GM12874 (cell line): ENCODE measurements at regions not wholly inside any gene's neighbourhood (a gene's known extent, or its start where the extent isn't known, plus 50 kb on each side); places are given as distances from the start of the nearest gene placed in this dataset.

Source experiments
- TF ChIP-seq, protein P1 (sequence below): IDR thresholded peaks from 2 replicates; pipeline ENCODE4 v1.5.1; 2011; ENCODE audit warnings: low read depth, mild to moderate bottlenecking, control low read depth, low read length, moderate library complexity; ENCODE audit not compliant: insufficient read depth

DNA sequence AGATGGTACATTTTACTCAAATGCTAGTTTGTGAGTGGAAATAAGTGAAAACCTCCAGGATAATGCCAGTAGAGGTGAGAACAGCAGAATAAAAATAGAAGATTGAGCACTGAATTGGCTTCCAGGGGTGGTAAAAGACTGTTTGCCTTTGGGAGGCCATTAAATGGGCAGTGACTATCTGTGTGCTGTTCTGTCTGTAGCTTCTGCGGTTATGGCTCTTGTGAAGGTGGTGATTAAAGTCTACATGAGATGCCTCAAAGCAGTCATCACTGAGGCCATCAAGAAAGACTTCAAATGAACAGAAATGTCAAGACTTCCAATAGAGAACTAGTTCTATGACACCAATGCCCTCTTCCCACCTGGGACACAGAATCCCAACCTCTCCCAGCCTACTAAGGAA lies 108.8 kb downstream of the EFHB start:
- TF ChIP-seq, protein P1, sequence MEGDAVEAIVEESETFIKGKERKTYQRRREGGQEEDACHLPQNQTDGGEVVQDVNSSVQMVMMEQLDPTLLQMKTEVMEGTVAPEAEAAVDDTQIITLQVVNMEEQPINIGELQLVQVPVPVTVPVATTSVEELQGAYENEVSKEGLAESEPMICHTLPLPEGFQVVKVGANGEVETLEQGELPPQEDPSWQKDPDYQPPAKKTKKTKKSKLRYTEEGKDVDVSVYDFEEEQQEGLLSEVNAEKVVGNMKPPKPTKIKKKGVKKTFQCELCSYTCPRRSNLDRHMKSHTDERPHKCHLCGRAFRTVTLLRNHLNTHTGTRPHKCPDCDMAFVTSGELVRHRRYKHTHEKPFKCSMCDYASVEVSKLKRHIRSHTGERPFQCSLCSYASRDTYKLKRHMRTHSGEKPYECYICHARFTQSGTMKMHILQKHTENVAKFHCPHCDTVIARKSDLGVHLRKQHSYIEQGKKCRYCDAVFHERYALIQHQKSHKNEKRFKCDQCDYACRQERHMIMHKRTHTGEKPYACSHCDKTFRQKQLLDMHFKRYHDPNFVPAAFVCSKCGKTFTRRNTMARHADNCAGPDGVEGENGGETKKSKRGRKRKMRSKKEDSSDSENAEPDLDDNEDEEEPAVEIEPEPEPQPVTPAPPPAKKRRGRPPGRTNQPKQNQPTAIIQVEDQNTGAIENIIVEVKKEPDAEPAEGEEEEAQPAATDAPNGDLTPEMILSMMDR: no peak

DNA sequence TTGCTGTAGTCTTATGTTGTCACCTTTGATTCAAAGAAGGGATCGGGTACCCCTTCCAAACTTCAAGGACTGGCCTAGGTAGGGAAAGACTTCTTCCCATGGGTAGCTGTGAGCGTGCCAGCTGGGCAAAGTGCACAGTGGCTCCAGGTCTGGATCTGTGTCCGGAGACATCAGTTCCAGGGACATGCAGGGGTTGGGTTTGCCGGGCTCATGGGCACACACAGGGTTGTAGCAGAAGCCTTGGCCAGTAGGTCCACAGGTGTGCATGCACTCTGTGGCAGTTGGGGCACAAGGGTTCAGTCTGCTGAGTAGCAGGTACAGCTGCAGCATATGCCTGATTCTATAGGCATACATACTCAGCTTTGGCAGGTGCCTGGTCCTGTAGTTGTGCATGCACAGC lies 111.2 kb downstream of the EFHB start:
- TF ChIP-seq, protein P1: no peak

- TF ChIP-seq, protein P1: no peak
Measured at GRCh38 chr3:19816631-19817030, 117.4 kb downstream of the EFHB start.

- TF ChIP-seq, protein P1: no peak
Measured at GRCh38 chr3:19815805-19816204, 118.2 kb downstream of the EFHB start.

DNA sequence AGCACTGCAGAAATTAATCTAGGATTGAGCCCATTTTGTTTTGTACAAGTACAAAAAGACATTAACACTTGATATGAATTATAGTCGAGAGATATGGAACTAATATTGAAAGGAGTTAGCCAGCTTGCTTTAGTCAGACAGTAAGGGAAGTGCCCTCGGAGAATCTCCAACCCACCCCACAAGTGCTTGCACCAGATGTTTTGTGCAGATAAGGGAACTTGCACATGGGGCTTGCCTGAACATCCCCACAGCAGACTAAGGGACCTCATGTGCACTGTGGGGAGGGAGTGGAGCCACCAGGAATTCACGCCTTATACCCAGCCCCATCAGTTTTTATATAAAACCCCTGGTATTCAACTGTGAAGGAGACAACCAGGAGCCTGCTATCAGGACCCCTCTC lies 122.3 kb downstream of the EFHB start:
- TF ChIP-seq, protein P1: no peak

GRCh38 chr3:19808834-19809233 lies 125.2 kb downstream of the EFHB start:
- TF ChIP-seq, protein P1: no peak

DNA sequence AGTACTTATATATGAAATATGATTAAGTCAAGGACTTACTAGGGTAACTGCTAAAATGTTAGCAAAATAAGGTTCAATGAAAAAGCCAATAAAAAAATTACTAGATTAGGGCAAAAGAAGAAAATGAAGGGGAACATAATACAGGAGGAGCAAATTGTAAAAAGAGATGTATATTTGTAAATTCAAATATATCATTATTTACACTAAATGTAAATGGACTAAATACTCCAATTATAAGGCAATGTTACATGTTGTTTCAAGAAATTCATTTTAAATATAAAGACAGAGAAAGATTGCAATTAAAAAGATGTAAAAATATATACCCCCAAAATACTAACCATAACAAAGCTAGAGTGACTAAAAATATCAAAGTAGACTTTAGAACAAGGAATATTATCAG lies 134.1 kb downstream of the EFHB start:
- TF ChIP-seq, protein P1: no peak

GRCh38 chr3:19799115-19799514 lies 134.9 kb downstream of the EFHB start:
- TF ChIP-seq, protein P1: no peak
